ENCODE measurements at regions not wholly inside any gene's neighbourhood (a gene's known extent, or its start where the extent isn't known, plus 50 kb on each side); places are given as distances from the start of the nearest gene placed in this dataset.

GRCh38 chr6:40774932-40775331 lies 187.8 kb upstream of the LRFN2 start:
- Histone ChIP-seq H3K4me3 (ENCODE audit: low read depth, low read length, poor library complexity, severe bottlenecking) (no peak overlapping the region), H3K36me3 (ENCODE audit: insufficient read depth, low read length) (no peaks in the 10 kb centered on the region)

GRCh38 chr6:40770794-40771193 lies 183.6 kb upstream of the LRFN2 start:
- H3F3A ChIP-seq (ENCODE audit: insufficient read depth, low read length), result no peaks in the 10 kb centered on the region
- H3K79me2 ChIP-seq (ENCODE audit: insufficient read depth, low read length), result no peaks in the 10 kb centered on the region

More at GRCh38 chr6:40774932-40775331, 187.8 kb upstream of the LRFN2 start:
- H3K9me3 ChIP-seq (ENCODE audit: low read length), result no peaks in the 10 kb centered on the region
- no peaks in the 10 kb centered on the region for H3K9me2 ChIP-seq (ENCODE audit: low read depth, low read length)
- H4K20me1 ChIP-seq (ENCODE audit: insufficient read depth, low read length), result no peaks in the 10 kb centered on the region
- H3K4me1 ChIP-seq (ENCODE audit: insufficient read depth, low read length, severe bottlenecking), result no peaks in the 10 kb centered on the region
- no peaks in the 10 kb centered on the region for H3K79me2 ChIP-seq (ENCODE audit: insufficient read depth, low read length)
- no peaks in the 10 kb centered on the region for H3K27me3 ChIP-seq (ENCODE audit: insufficient read depth, low read length)
- H3K9ac ChIP-seq (ENCODE audit: low read length), result no peak overlapping the region
- TF ChIP-seq, protein P1, sequence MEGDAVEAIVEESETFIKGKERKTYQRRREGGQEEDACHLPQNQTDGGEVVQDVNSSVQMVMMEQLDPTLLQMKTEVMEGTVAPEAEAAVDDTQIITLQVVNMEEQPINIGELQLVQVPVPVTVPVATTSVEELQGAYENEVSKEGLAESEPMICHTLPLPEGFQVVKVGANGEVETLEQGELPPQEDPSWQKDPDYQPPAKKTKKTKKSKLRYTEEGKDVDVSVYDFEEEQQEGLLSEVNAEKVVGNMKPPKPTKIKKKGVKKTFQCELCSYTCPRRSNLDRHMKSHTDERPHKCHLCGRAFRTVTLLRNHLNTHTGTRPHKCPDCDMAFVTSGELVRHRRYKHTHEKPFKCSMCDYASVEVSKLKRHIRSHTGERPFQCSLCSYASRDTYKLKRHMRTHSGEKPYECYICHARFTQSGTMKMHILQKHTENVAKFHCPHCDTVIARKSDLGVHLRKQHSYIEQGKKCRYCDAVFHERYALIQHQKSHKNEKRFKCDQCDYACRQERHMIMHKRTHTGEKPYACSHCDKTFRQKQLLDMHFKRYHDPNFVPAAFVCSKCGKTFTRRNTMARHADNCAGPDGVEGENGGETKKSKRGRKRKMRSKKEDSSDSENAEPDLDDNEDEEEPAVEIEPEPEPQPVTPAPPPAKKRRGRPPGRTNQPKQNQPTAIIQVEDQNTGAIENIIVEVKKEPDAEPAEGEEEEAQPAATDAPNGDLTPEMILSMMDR (IDR thresholded peaks at IDR 0.05; ENCODE audit: low read length), result peak; percentile 43; the same call in 1 of the 2 replicates
- TF ChIP-seq EZH2 (IDR thresholded peaks at IDR 0.05; ENCODE audit: borderline replicate concordance, low read length), result no peak
- no peak overlapping the region for H3K4me2 ChIP-seq (ENCODE audit: low read length)
- H3K27ac ChIP-seq (ENCODE audit: low read depth, low read length, poor library complexity, severe bottlenecking), result no peak overlapping the region
- no peak overlapping the region for H2AFZ ChIP-seq (ENCODE audit: low read length)
- H3F3A ChIP-seq (ENCODE audit: insufficient read depth, low read length), result no peaks in the 10 kb centered on the region

GRCh38 chr6:40764726-40765125 lies 177.6 kb upstream of the LRFN2 start:
- TF ChIP-seq, protein P1 (IDR thresholded peaks at IDR 0.05; ENCODE audit: low read length), result no peak
- no peak for TF ChIP-seq EZH2 (IDR thresholded peaks at IDR 0.05; ENCODE audit: borderline replicate concordance, low read length)
- Histone ChIP-seq H3K4me3 (ENCODE audit: low read depth, low read length, poor library complexity, severe bottlenecking) (no peak overlapping the region), H3K27me3 (ENCODE audit: insufficient read depth, low read length) (no peaks in the 10 kb centered on the region), H2AFZ (ENCODE audit: low read length) (no peak overlapping the region), H3K79me2 (ENCODE audit: insufficient read depth, low read length) (no peaks in the 10 kb centered on the region), H3K27ac (ENCODE audit: low read depth, low read length, poor library complexity, severe bottlenecking) (no peak overlapping the region), H4K20me1 (ENCODE audit: insufficient read depth, low read length) (no peaks in the 10 kb centered on the region), H3F3A (ENCODE audit: insufficient read depth, low read length) (no peaks in the 10 kb centered on the region), H3K9me2 (ENCODE audit: low read depth, low read length) (no peaks in the 10 kb centered on the region), H3K4me2 (ENCODE audit: low read length) (no peak overlapping the region), H3K9me3 (ENCODE audit: low read length) (no peaks in the 10 kb centered on the region), H3K4me1 (ENCODE audit: insufficient read depth, low read length, severe bottlenecking) (no peaks in the 10 kb centered on the region), H3K36me3 (ENCODE audit: insufficient read depth, low read length) (no peaks in the 10 kb centered on the region), H3K9ac (ENCODE audit: low read length) (no peak overlapping the region)

More at GRCh38 chr6:40770794-40771193, 183.6 kb upstream of the LRFN2 start:
- H3K27me3 ChIP-seq (ENCODE audit: insufficient read depth, low read length), result no peaks in the 10 kb centered on the region
- TF ChIP-seq EZH2 (IDR thresholded peaks at IDR 0.05; ENCODE audit: borderline replicate concordance, low read length), result no peak
- TF ChIP-seq, protein P1 (IDR thresholded peaks at IDR 0.05; ENCODE audit: low read length), result no peak
- H3K9me3 ChIP-seq (ENCODE audit: low read length), result no peaks in the 10 kb centered on the region
- H3K9ac ChIP-seq (ENCODE audit: low read length), result no peak overlapping the region
- no peaks in the 10 kb centered on the region for H3K36me3 ChIP-seq (ENCODE audit: insufficient read depth, low read length)
- H3K4me2 ChIP-seq (ENCODE audit: low read length), result no peak overlapping the region
- H4K20me1 ChIP-seq (ENCODE audit: insufficient read depth, low read length), result no peaks in the 10 kb centered on the region
- no peaks in the 10 kb centered on the region for H3K9me2 ChIP-seq (ENCODE audit: low read depth, low read length)
- no peak overlapping the region for H2AFZ ChIP-seq (ENCODE audit: low read length)
- no peaks in the 10 kb centered on the region for H3K4me1 ChIP-seq (ENCODE audit: insufficient read depth, low read length, severe bottlenecking)
- H3K4me3 ChIP-seq (ENCODE audit: low read depth, low read length, poor library complexity, severe bottlenecking), result no peak overlapping the region
- H3K27ac ChIP-seq (ENCODE audit: low read depth, low read length, poor library complexity, severe bottlenecking), result no peak overlapping the region
